ENCODE measurements at regions not wholly inside any gene's neighbourhood (a gene's known extent, or its start where the extent isn't known, plus 50 kb on each side); places are given as distances from the start of the nearest gene placed in this dataset.

DNA sequence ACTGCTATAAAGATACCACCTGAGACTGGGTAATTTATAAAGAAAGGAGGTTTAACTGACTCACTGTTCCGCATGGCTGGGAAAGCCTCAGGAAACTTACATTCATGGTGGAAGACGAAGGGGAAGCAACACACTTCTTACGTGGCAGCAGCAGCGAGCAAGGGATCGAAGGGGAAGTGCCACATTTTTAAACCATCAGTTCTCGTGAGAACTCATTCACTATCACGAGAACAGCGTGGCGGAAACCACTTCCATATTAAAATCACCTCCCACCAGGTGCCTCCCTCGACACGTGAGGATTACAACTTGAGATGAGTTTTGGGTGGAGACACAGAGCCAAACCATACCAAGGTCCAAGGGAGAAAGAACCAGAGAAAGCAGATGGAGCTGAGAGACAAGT is 454.3 kb upstream of the CDH11 start:
- Mint-ChIP-seq H3K4me3 (no peak overlapping the region), H3K27me3 (ENCODE audit: low read depth) (peaks cover 15% of the 10 kb centered on the region), H3K4me1 (peaks cover 34% of the 10 kb centered on the region), H3K9me3 (peaks cover 1% of the 10 kb centered on the region), H3K36me3 (peaks cover under 1% of the 10 kb centered on the region; the same call in 1 of the 2 replicates), H3K27ac (no peak overlapping the region)
- ChIA-PET CTCF (interaction anchor here (1.0 kb wide), 2 partner anchors 82 to 450 kb away, joined by 4 read pairs; no protein-coding TSS in a partner anchor), POLR2A (no interaction called here)
- no peak for DNase-seq (ENCODE audit: low spot score)
- TF ChIP-seq PRRX2 (CRISPR knock-in tag; IDR thresholded peaks at IDR 0.05) (no peak), NFATC4 (CRISPR knock-in tag; IDR thresholded peaks at IDR 0.05) (no peak), USF2 (CRISPR knock-in tag; IDR thresholded peaks at IDR 0.05) (no peak), ZBTB21 (CRISPR knock-in tag; IDR thresholded peaks at IDR 0.05; ENCODE audit: borderline replicate concordance) (no peak), NR3C1 (CRISPR knock-in tag; conservative IDR thresholded peaks at IDR 0.05; ENCODE audit: low read depth) (no peak), GRHL2 (CRISPR knock-in tag; IDR thresholded peaks at IDR 0.05; ENCODE audit: insufficient replicate concordance, severe bottlenecking) (no peak), HMGXB4 (CRISPR knock-in tag; IDR thresholded peaks at IDR 0.05) (no peak), SOX15 (CRISPR knock-in tag; IDR thresholded peaks at IDR 0.05) (no peak), TEAD4 (CRISPR knock-in tag; IDR thresholded peaks at IDR 0.05) (no peak), ZNF263 (CRISPR knock-in tag; IDR thresholded peaks at IDR 0.05; ENCODE audit: low read depth) (no peak), HMGA2 (CRISPR knock-in tag; IDR thresholded peaks at IDR 0.05) (no peak), NR2C2 (CRISPR knock-in tag; IDR thresholded peaks at IDR 0.05) (no peak), MYBL2 (CRISPR knock-in tag; IDR thresholded peaks at IDR 0.05) (no peak), FOXK1 (CRISPR knock-in tag; IDR thresholded peaks at IDR 0.05) (no peak)
- TF ChIP-seq, protein P1, sequence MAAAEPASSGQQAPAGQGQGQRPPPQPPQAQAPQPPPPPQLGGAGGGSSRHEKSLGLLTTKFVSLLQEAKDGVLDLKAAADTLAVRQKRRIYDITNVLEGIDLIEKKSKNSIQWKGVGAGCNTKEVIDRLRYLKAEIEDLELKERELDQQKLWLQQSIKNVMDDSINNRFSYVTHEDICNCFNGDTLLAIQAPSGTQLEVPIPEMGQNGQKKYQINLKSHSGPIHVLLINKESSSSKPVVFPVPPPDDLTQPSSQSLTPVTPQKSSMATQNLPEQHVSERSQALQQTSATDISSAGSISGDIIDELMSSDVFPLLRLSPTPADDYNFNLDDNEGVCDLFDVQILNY (CRISPR knock-in tag; IDR thresholded peaks at IDR 0.05), result no peak
- TF ChIP-seq, protein P2, sequence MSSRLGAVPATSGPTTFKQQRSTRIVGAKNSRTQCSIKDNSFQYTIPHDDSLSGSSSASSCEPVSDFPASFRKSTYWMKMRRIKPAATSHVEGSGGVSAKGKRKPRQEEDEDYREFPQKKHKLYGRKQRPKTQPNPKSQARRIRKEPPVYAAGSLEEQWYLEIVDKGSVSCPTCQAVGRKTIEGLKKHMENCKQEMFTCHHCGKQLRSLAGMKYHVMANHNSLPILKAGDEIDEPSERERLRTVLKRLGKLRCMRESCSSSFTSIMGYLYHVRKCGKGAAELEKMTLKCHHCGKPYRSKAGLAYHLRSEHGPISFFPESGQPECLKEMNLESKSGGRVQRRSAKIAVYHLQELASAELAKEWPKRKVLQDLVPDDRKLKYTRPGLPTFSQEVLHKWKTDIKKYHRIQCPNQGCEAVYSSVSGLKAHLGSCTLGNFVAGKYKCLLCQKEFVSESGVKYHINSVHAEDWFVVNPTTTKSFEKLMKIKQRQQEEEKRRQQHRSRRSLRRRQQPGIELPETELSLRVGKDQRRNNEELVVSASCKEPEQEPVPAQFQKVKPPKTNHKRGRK (CRISPR knock-in tag; IDR thresholded peaks at IDR 0.05; ENCODE audit: borderline replicate concordance), result no peak
- no peak for ATAC-seq

DNA sequence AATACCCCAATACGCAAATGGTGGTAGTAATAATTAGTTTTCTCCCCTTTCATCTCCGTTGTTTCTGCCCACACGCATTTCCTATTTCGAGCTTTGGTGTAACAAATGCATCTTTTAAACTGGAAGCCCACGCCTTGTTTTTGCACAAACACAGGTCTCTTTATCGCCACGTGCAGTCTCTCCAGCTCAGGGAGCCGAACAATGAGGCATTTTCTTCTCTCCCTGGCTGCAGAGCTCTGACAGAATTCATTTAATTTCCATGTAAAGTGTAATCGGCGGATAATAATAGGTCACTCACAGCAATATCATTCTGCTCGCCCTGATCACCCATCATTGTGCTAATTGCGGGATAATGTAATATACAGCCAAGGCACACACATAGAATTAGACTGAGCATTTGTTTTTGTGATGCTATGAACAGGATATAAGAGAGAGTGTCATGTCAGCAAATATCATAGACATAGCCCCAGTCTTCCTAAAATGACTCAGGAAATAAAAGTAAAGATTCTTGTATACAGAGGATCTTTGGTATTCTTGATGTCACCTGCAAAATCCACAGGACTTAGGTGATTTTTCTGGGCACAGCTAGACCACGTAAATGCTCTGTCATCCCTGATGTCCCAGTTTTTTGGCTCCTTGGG is 452.6 kb upstream of the CDH11 start:
- Mint-ChIP-seq H3K4me3 (no peak overlapping the region), H3K9me3 (peaks cover 10% of the 10 kb centered on the region), H3K36me3 (peaks cover 8% of the 10 kb centered on the region), H3K4me1 (peaks cover 24% of the 10 kb centered on the region), H3K27ac (no peak overlapping the region), H3K27me3 (ENCODE audit: low read depth) (peaks cover 13% of the 10 kb centered on the region)
- ChIA-PET POLR2A (no interaction called here), CTCF (no interaction called here)
- ATAC-seq, result no peak
- DNase-seq (ENCODE audit: low spot score), result no peak
- no peak for TF ChIP-seq GABPB1 (CRISPR knock-in tag; IDR thresholded peaks at IDR 0.05)

DNA sequence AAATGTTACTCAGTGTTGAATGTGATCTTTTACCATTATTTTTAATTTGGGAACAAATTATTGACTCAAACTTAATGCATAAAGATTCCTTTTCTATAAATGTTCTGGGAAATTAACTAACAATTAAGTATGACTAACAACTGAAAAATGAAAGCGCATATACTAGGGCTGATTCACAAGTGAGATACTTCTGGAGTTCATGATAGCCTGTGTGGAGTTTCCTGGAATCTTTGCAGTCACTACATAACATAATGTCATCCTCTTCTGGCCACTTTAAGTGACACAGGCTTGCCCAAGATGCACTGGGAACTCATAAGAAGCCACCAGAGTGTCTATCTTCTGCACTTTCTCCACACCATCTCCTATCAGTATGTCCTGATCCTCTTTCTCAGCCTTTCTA is 450.3 kb upstream of the CDH11 start:
- H3K9me3 Mint-ChIP-seq, result peaks cover 14% of the 10 kb centered on the region
- CTCF ChIA-PET, result no interaction called here
- TF ChIP-seq TEAD4 (CRISPR knock-in tag; IDR thresholded peaks at IDR 0.05) (no peak), OVOL2 (CRISPR knock-in tag; IDR thresholded peaks at IDR 0.05; ENCODE audit: borderline replicate concordance) (no peak), ELF4 (CRISPR knock-in tag; IDR thresholded peaks at IDR 0.05; ENCODE audit: low read depth) (no peak), PREB (CRISPR knock-in tag; IDR thresholded peaks at IDR 0.05; ENCODE audit: borderline replicate concordance) (no peak), JAZF1 (CRISPR knock-in tag; IDR thresholded peaks at IDR 0.05) (no peak), ZNF138 (CRISPR knock-in tag; conservative IDR thresholded peaks at IDR 0.05) (no peak), NFE2L1 (CRISPR knock-in tag; IDR thresholded peaks at IDR 0.05) (no peak), SMAD4 (CRISPR knock-in tag; IDR thresholded peaks at IDR 0.05) (no peak), NFYB (CRISPR knock-in tag; conservative IDR thresholded peaks at IDR 0.05; ENCODE audit: low read depth) (no peak), ERG (CRISPR knock-in tag; IDR thresholded peaks at IDR 0.05) (no peak), RELA (CRISPR knock-in tag; IDR thresholded peaks at IDR 0.05; ENCODE audit: borderline replicate concordance) (no peak)

More for the DNA sequence above, 450.3 kb upstream of the CDH11 start:
- Mint-ChIP-seq H3K4me1 (peaks cover 9% of the 10 kb centered on the region), H3K36me3 (peaks cover 8% of the 10 kb centered on the region), H3K27me3 (ENCODE audit: low read depth) (no peaks in the 10 kb centered on the region; the same call in 1 of the 2 replicates), H3K27ac (no peak overlapping the region), H3K4me3 (no peak overlapping the region)
- DNase-seq (ENCODE audit: low spot score), result no peak
- POLR2A ChIA-PET, result no interaction called here
- ATAC-seq, result no peak

Data from WTC11 (cell line).